ENCODE measurements at regions not wholly inside any gene's neighbourhood (a gene's known extent, or its start where the extent isn't known, plus 50 kb on each side); places are given as distances from the start of the nearest gene placed in this dataset.

- H3K9me3 Mint-ChIP-seq, result peaks cover 5% of the 10 kb centered on the region
- H3K27me3 Mint-ChIP-seq (ENCODE audit: low read depth, poor library complexity), result peaks cover 3% of the 10 kb centered on the region
- no peak for DNase-seq
- H3K36me3 Mint-ChIP-seq (ENCODE audit: low read depth), result no peaks in the 10 kb centered on the region
- no peak overlapping the region for H3K27ac Mint-ChIP-seq
- no peak overlapping the region for H3K4me3 Mint-ChIP-seq
- TF ChIP-seq CTCF (IDR thresholded peaks at IDR 0.05), result no peak
- no peaks in the 10 kb centered on the region for H3K4me1 Mint-ChIP-seq
These were observed 360.6 kb downstream of the EFNA5 start for GRCh38 chr5:107310181-107310580.

GRCh38 chr5:107306594-107306993 is 364.1 kb downstream of the EFNA5 start:
- H3K27me3 Mint-ChIP-seq (ENCODE audit: low read depth, poor library complexity), result no peaks in the 10 kb centered on the region
- no peaks in the 10 kb centered on the region for H3K4me1 Mint-ChIP-seq
- H3K27ac Mint-ChIP-seq, result no peak overlapping the region
- H3K9me3 Mint-ChIP-seq, result peaks cover 5% of the 10 kb centered on the region
- no peak for DNase-seq
- no peak overlapping the region for H3K4me3 Mint-ChIP-seq
- H3K36me3 Mint-ChIP-seq (ENCODE audit: low read depth), result no peaks in the 10 kb centered on the region
- no peak for TF ChIP-seq CTCF (IDR thresholded peaks at IDR 0.05)

GRCh38 chr5:107306002-107306401 is 364.7 kb downstream of the EFNA5 start:
- peaks cover 5% of the 10 kb centered on the region for H3K9me3 Mint-ChIP-seq
- no peaks in the 10 kb centered on the region for H3K27me3 Mint-ChIP-seq (ENCODE audit: low read depth, poor library complexity)
- H3K4me1 Mint-ChIP-seq, result peaks cover 4% of the 10 kb centered on the region
- DNase-seq, result no peak
- H3K27ac Mint-ChIP-seq, result peak overlapping the region; percentile 74
- H3K36me3 Mint-ChIP-seq (ENCODE audit: low read depth), result no peaks in the 10 kb centered on the region
- no peak for TF ChIP-seq CTCF (IDR thresholded peaks at IDR 0.05)
- no peak overlapping the region for H3K4me3 Mint-ChIP-seq

GRCh38 chr5:107304684-107305083 is 366.1 kb downstream of the EFNA5 start:
- no peak overlapping the region for H3K4me3 Mint-ChIP-seq

GRCh38 chr5:107303171-107303968 is 367.4 kb downstream of the EFNA5 start:
- Mint-ChIP-seq H3K36me3 (ENCODE audit: low read depth) (no peaks in the 10 kb centered on the region), H3K27me3 (ENCODE audit: low read depth, poor library complexity) (peaks cover 4% of the 10 kb centered on the region), H3K9me3 (no peaks in the 10 kb centered on the region), H3K27ac (no peak overlapping the region), H3K4me3 (no peak overlapping the region), H3K4me1 (peaks cover 9% of the 10 kb centered on the region)
- DNase-seq, result no peak
- TF ChIP-seq CTCF (IDR thresholded peaks at IDR 0.05), result no peak

More at GRCh38 chr5:107304684-107305083, 366.1 kb downstream of the EFNA5 start:
- peaks cover 9% of the 10 kb centered on the region for H3K4me1 Mint-ChIP-seq
- H3K9me3 Mint-ChIP-seq, result no peaks in the 10 kb centered on the region
- TF ChIP-seq CTCF (IDR thresholded peaks at IDR 0.05), result no peak
- no peak for DNase-seq
- no peak overlapping the region for H3K27ac Mint-ChIP-seq
- no peaks in the 10 kb centered on the region for H3K36me3 Mint-ChIP-seq (ENCODE audit: low read depth)
- peaks cover under 1% of the 10 kb centered on the region for H3K27me3 Mint-ChIP-seq (ENCODE audit: low read depth, poor library complexity)

GRCh38 chr5:107302441-107302840 is 368.3 kb downstream of the EFNA5 start:
- no peak for DNase-seq
- TF ChIP-seq CTCF (IDR thresholded peaks at IDR 0.05), result no peak
- H3K36me3 Mint-ChIP-seq (ENCODE audit: low read depth), result no peaks in the 10 kb centered on the region
- H3K9me3 Mint-ChIP-seq, result peaks cover 5% of the 10 kb centered on the region
- H3K27ac Mint-ChIP-seq, result no peak overlapping the region
- peaks cover 4% of the 10 kb centered on the region for H3K27me3 Mint-ChIP-seq (ENCODE audit: low read depth, poor library complexity)
- no peak overlapping the region for H3K4me3 Mint-ChIP-seq
- H3K4me1 Mint-ChIP-seq, result peaks cover 9% of the 10 kb centered on the region

All from nephron progenitor cell (in vitro differentiated cells).